SIG-M5 treated with dmso at 0.1 percent for 504 hours (cell line): ENCODE measurements at regions not wholly inside any gene's neighbourhood (a gene's known extent, or its start where the extent isn't known, plus 50 kb on each side); places are given as distances from the start of the nearest gene placed in this dataset.

Source experiments
- DNase-seq: peaks from one replicate; lab custom pipeline; 2025; ENCODE audit not compliant: unreplicated experiment; lab: John Stamatoyannopoulos, UW

GRCh38 chr11:69429716-69430491 is 51.6 kb upstream of the LINC01488 start:
- no peak for DNase-seq

DNA sequence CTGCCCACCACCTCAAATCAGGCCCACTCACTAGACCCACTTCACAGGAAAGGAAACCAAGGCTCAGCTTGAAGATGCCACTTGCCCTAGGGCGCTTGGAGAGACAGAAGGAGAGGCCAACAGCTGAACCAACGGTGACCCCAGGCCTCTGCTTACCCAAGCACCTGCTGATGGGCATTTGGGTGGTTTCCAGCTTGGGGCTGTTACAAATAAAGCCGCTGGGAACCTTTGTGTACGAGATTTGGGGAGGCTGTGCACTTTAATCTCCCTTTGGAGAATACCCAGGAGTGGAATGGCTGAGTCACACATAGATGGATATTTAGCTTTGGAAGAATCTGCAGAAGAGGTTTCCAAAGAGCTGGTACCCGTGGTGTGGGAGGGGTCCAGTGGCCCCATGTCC is 50.9 kb upstream of the LINC01488 start:
- no peak for DNase-seq

DNA sequence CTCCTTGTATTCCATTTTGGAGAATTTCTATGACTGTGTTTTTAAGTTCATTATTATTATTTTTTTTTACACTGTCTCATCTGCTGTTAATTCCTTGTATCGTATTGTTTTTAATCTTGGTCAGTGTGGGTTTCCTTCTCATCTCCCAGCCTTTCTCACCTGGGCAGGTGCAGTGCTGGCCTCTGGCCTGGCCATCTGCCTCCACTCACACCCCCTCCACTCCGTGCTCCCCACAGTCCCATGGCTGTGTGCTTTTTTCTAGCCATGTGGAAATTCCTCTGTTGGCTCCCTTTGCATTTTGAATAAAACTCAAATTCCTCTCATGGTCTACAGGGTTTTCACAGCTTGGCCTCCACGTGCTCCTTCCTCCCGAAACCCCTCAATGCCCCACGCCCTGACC is 50.3 kb upstream of the LINC01488 start:
- no peak for DNase-seq
